ENCODE measurements at regions not wholly inside any gene's neighbourhood (a gene's known extent, or its start where the extent isn't known, plus 50 kb on each side); places are given as distances from the start of the nearest gene placed in this dataset.

GRCh38 chr5:38642189-38642911 is 85.9 kb upstream of the LIFR start:
- no peak for DNase-seq
- H3K79me2 ChIP-seq (ENCODE audit: control insufficient read depth, insufficient read depth, low read length) = no peaks in the 10 kb centered on the region
- peaks cover 0 to 7% (median 4%) of the 10 kb centered on the region in 3 donors for H3K9me3 ChIP-seq (ENCODE audit: control extremely low read depth in 1 of 3, control insufficient read depth in 2 of 3, insufficient read depth in 1 of 3, low read length in 2 of 3)
- Mint-ChIP-seq H3K27ac (no peak overlapping the region), H3K4me3 (no peak overlapping the region), H3K27me3 (peaks cover 10% of the 10 kb centered on the region), H3K9me3 (ENCODE audit: insufficient read depth) (peaks cover 8% of the 10 kb centered on the region), H3K4me1 (no peaks in the 10 kb centered on the region)
- H3K9ac ChIP-seq (ENCODE audit: low read length) = no peak overlapping the region
- intact Hi-C loops (cut with micrococcal nuclease) = no loop called here
- no peaks in the 10 kb centered on the region for H3K27me3 ChIP-seq (replicated peaks in 1 of 4; ENCODE audit: control extremely low read depth in 1 of 4, control insufficient read depth in 3 of 4, insufficient read depth in 4 of 4, low read length in 3 of 4)
- ATAC-seq (ENCODE audit: low read depth) = no peak
- ChIA-PET POLR2A (no interaction called here), CTCF (no interaction called here)
- no peak overlapping the region for H3K4me3 ChIP-seq (ENCODE audit: control extremely low read depth in 1 of 5, extremely low read depth in 1 of 5, insufficient read depth in 1 of 5, low read depth in 2 of 5, low read length in 4 of 5)
- no peaks in the 10 kb centered on the region for H4K20me1 ChIP-seq (ENCODE audit: control insufficient read depth, insufficient read depth, low read length, poor library complexity, severe bottlenecking)
- H3K36me3 ChIP-seq (replicated peaks in 1 of 2; ENCODE audit: control extremely low read depth in 1 of 2, control insufficient read depth in 1 of 2, extremely low read depth in 1 of 2, insufficient read depth in 2 of 2, low read length in 1 of 2) = no peaks in the 10 kb centered on the region
- TF ChIP-seq, protein P1, sequence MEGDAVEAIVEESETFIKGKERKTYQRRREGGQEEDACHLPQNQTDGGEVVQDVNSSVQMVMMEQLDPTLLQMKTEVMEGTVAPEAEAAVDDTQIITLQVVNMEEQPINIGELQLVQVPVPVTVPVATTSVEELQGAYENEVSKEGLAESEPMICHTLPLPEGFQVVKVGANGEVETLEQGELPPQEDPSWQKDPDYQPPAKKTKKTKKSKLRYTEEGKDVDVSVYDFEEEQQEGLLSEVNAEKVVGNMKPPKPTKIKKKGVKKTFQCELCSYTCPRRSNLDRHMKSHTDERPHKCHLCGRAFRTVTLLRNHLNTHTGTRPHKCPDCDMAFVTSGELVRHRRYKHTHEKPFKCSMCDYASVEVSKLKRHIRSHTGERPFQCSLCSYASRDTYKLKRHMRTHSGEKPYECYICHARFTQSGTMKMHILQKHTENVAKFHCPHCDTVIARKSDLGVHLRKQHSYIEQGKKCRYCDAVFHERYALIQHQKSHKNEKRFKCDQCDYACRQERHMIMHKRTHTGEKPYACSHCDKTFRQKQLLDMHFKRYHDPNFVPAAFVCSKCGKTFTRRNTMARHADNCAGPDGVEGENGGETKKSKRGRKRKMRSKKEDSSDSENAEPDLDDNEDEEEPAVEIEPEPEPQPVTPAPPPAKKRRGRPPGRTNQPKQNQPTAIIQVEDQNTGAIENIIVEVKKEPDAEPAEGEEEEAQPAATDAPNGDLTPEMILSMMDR (IDR thresholded peaks at IDR 0.05) = no peak
- TF ChIP-seq EZH2 (IDR thresholded peaks at IDR 0.05; ENCODE audit: borderline replicate concordance, insufficient read depth, low read depth, low read length, poor library complexity, severe bottlenecking) = no peak
- 63% methylated on average over 5 of the region's 7 CpGs for WGBS (ENCODE audit: insufficient coverage)
- no peak overlapping the region for H2AFZ ChIP-seq (ENCODE audit: insufficient read depth, low read depth, low read length, poor library complexity, severe bottlenecking)
- no peaks in the 10 kb centered on the region for H3K4me1 ChIP-seq (ENCODE audit: control insufficient read depth in 2 of 2, insufficient read depth in 2 of 2, low read length in 2 of 2)
- no peak overlapping the region for H3K27ac ChIP-seq (ENCODE audit: low read length in 2 of 2)
- no peak overlapping the region for H3K4me2 ChIP-seq (replicated peaks; ENCODE audit: low read depth, low read length, poor library complexity, severe bottlenecking)

DNA sequence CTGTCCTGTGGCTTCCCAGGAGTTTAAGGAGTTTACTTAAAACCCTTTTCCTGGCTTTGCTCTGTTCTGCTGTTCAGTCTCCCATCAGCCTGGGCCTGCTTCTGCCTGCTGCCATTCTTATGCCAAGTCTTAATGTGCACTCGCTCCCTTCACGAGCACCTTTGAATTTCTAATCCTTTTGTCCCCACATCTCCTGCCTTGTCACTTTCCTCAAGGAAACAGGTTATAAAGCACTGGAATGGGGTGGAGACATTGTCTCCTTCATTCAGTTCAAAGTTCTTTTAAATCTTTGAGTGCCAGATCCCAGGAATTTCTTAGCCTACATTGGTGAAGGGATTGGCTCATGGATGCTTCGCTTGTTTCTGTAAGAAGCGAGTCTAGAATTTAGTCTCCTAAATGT is 87.2 kb upstream of the LIFR start:
- Histone ChIP-seq H3K79me2 (ENCODE audit: control insufficient read depth, insufficient read depth, low read length) (no peaks in the 10 kb centered on the region), H3K4me3 (ENCODE audit: control extremely low read depth in 1 of 5, extremely low read depth in 1 of 5, insufficient read depth in 1 of 5, low read depth in 2 of 5, low read length in 4 of 5) (no peak overlapping the region), H3K9ac (ENCODE audit: low read length) (no peak overlapping the region), H3K27me3 (replicated peaks in 1 of 4; ENCODE audit: control extremely low read depth in 1 of 4, control insufficient read depth in 3 of 4, insufficient read depth in 4 of 4, low read length in 3 of 4) (no peaks in the 10 kb centered on the region), H3K4me1 (ENCODE audit: control insufficient read depth in 2 of 2, insufficient read depth in 2 of 2, low read length in 2 of 2) (no peaks in the 10 kb centered on the region), H4K20me1 (ENCODE audit: control insufficient read depth, insufficient read depth, low read length, poor library complexity, severe bottlenecking) (no peaks in the 10 kb centered on the region), H3K27ac (ENCODE audit: low read length in 2 of 2) (no peak overlapping the region), H3K9me3 (ENCODE audit: control extremely low read depth in 1 of 3, control insufficient read depth in 2 of 3, insufficient read depth in 1 of 3, low read length in 2 of 3) (peaks cover 0 to 7% (median 4%) of the 10 kb centered on the region in 3 donors), H2AFZ (ENCODE audit: insufficient read depth, low read depth, low read length, poor library complexity, severe bottlenecking) (no peak overlapping the region), H3K36me3 (replicated peaks in 1 of 2; ENCODE audit: control extremely low read depth in 1 of 2, control insufficient read depth in 1 of 2, extremely low read depth in 1 of 2, insufficient read depth in 2 of 2, low read length in 1 of 2) (no peaks in the 10 kb centered on the region), H3K4me2 (replicated peaks; ENCODE audit: low read depth, low read length, poor library complexity, severe bottlenecking) (no peak overlapping the region)
- intact Hi-C loops (cut with micrococcal nuclease) = no loop called here
- DNase-seq = no peak
- Mint-ChIP-seq H3K4me3 (no peak overlapping the region), H3K27me3 (peaks cover 6% of the 10 kb centered on the region), H3K9me3 (ENCODE audit: insufficient read depth) (peaks cover 8% of the 10 kb centered on the region), H3K4me1 (no peaks in the 10 kb centered on the region), H3K27ac (no peak overlapping the region)
- 100% methylated on average over 4 of the region's 4 CpGs for WGBS (ENCODE audit: insufficient coverage)
- no peak for ATAC-seq (ENCODE audit: low read depth)
- TF ChIP-seq, protein P1 (IDR thresholded peaks at IDR 0.05) = no peak
- TF ChIP-seq EZH2 (IDR thresholded peaks at IDR 0.05; ENCODE audit: borderline replicate concordance, insufficient read depth, low read depth, low read length, poor library complexity, severe bottlenecking) = no peak
- CTCF ChIA-PET = no interaction called here
- POLR2A ChIA-PET = no interaction called here
